ENCODE measurements at regions not wholly inside any gene's neighbourhood (a gene's known extent, or its start where the extent isn't known, plus 50 kb on each side); places are given as distances from the start of the nearest gene placed in this dataset.

GRCh38 chr20:10157549-10157948 is 61.1 kb upstream of the SNAP25 start:
- 27% methylated on average over 1 of the region's 1 CpG for WGBS (ENCODE audit: missing lambda C conversion rate)
- TF ChIP-seq CEBPB (IDR thresholded peaks at IDR 0.05) = no peak
- TF ChIP-seq NR3C1 (IDR thresholded peaks at IDR 0.05) = no peak
- no peak for TF ChIP-seq GATA3 (IDR thresholded peaks at IDR 0.05; ENCODE audit: borderline replicate concordance)
- TF ChIP-seq HOXB13 (CRISPR knock-in tag; IDR thresholded peaks at IDR 0.05; ENCODE audit: low read depth) = no peak
- TF ChIP-seq FOSL2 (IDR thresholded peaks at IDR 0.05) = no peak
- no peak for TF ChIP-seq FOSL2 (CRISPR knock-in tag; IDR thresholded peaks at IDR 0.05)
- TF ChIP-seq HOXA7 (CRISPR knock-in tag; IDR thresholded peaks at IDR 0.05) = no peak
- TF ChIP-seq EHF (CRISPR knock-in tag; IDR thresholded peaks at IDR 0.05) = no peak
- TF ChIP-seq ZFP36 (IDR thresholded peaks at IDR 0.05; ENCODE audit: borderline replicate concordance, partially characterized antibody) = no peak
- no peak for TF ChIP-seq SREBF2 (IDR thresholded peaks at IDR 0.05)
- TF ChIP-seq ZC3H11A (IDR thresholded peaks at IDR 0.05) = no peak
- POLR2A ChIA-PET = no interaction called here
- FAIRE-seq = no peak
- Histone ChIP-seq H3K4me3 (no peak overlapping the region), H3K4me1 (no peaks in the 10 kb centered on the region), H3K27ac (no peak overlapping the region), H3K9me3 (0 out of 3 replicates have a peak, but pooled peaks cover 5% of the 10 kb centered on the region), H3K4me2 (no peak overlapping the region)
- DNase-seq (ENCODE audit: low read depth in 1 of 2, low spot score in 1 of 2) = no peak
- CTCF ChIA-PET = interaction anchor here (1.1 to 3.5 kb wide), 4 partner anchors 10 to 179 kb away, joined by 3 to 16 read pairs (median 8); no protein-coding TSS in a partner anchor
- no peak for ATAC-seq

- H3K4me2 ChIP-seq = no peak overlapping the region
- H3K4me1 ChIP-seq = peaks cover 8% of the 10 kb centered on the region
- POLR2A ChIA-PET = no interaction called here
- CTCF ChIA-PET = interaction anchor here (0.7 to 4.2 kb wide), 3 partner anchors 9 to 245 kb away, joined by 4 to 16 read pairs (median 9); no protein-coding TSS in a partner anchor
- TF ChIP-seq NFE2L2 (conservative IDR thresholded peaks at IDR 0.05; ENCODE audit: low read length) (no peak), HOXB13 (CRISPR knock-in tag; IDR thresholded peaks at IDR 0.05; ENCODE audit: low read depth) (no peak), ZFP36 (IDR thresholded peaks at IDR 0.05; ENCODE audit: borderline replicate concordance, partially characterized antibody) (no peak), POLR2A (IDR thresholded peaks at IDR 0.05; ENCODE audit: low read length) (no peak), RFX5 (IDR thresholded peaks at IDR 0.05) (no peak), TFCP2L1 (CRISPR knock-in tag; IDR thresholded peaks at IDR 0.05) (no peak), CBX2 (IDR thresholded peaks at IDR 0.05; ENCODE audit: borderline replicate concordance, low read depth) (no peak)
- TF ChIP-seq, protein P1, sequence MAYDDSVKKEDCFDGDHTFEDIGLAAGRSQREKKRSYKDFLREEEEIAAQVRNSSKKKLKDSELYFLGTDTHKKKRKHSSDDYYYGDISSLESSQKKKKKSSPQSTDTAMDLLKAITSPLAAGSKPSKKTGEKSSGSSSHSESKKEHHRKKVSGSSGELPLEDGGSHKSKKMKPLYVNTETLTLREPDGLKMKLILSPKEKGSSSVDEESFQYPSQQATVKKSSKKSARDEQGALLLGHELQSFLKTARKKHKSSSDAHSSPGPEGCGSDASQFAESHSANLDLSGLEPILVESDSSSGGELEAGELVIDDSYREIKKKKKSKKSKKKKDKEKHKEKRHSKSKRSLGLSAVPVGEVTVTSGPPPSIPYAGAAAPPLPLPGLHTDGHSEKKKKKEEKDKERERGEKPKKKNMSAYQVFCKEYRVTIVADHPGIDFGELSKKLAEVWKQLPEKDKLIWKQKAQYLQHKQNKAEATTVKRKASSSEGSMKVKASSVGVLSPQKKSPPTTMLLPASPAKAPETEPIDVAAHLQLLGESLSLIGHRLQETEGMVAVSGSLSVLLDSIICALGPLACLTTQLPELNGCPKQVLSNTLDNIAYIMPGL (CRISPR knock-in tag; IDR thresholded peaks at IDR 0.05; ENCODE audit: borderline replicate concordance) = no peak
- H3K4me3 ChIP-seq = no peak overlapping the region
- no peak for ATAC-seq
- H3K27ac ChIP-seq = no peak overlapping the region
- DNase-seq (ENCODE audit: low read depth in 1 of 2, low spot score in 1 of 2) = no peak
- no peak for FAIRE-seq
- 28% methylated on average over 2 of the region's 2 CpGs for WGBS (ENCODE audit: missing lambda C conversion rate)
- peaks cover 6% of the 10 kb centered on the region; the same call in 1 of the 3 replicates for H3K9me3 ChIP-seq
These were observed 51.6 kb upstream of the SNAP25 start for GRCh38 chr20:10167040-10167439.

DNA sequence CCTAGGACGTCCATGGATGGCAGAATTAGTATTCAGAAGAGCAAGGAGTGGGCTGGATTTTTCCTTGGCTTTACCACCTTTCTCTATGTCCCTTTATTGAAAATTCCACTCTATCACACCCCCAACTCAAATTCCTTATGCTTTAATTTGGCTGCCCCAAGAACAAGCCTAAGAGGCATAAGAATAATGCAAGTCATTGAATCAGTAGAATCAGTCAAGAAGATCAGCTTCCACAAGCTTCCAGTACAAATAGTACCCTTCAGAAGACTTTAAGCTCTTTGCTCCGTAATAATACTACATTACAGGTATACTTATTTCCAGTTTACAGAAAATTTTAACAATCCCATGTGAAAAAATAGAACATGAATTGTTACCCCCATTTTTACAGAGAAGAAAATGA is 51.0 kb upstream of the SNAP25 start:
- TF ChIP-seq NR3C1 (IDR thresholded peaks at IDR 0.05) (no peak), NFE2L2 (conservative IDR thresholded peaks at IDR 0.05; ENCODE audit: low read length) (peak; percentile 75)
- Histone ChIP-seq H3K27ac (no peak overlapping the region), H3K4me1 (peaks cover 8% of the 10 kb centered on the region), H3K9me3 (peaks cover 6% of the 10 kb centered on the region; the same call in 1 of the 3 replicates), H3K4me3 (no peak overlapping the region), H3K4me2 (no peak overlapping the region)
- ATAC-seq = no peak
- ChIA-PET CTCF (interaction anchor here (1.6 to 4.2 kb wide), 3 partner anchors 10 to 77 kb away, joined by 4 to 16 read pairs (median 9); no protein-coding TSS in a partner anchor), POLR2A (no interaction called here)
- no peak for DNase-seq (ENCODE audit: low read depth in 1 of 2, low spot score in 1 of 2)
- 62% methylated on average over 2 of the region's 2 CpGs for WGBS (ENCODE audit: missing lambda C conversion rate)
- no peak for FAIRE-seq
